Stimulated activated effector memory CD8-positive, alpha-beta T cell treated with anti-CD3 and anti-CD28 coated beads, Interleukin-12 subunit alpha, Interleukin-12 subunit beta, amount 100 ng/mL, for 72 hours (primary cell): ENCODE measurements at regions not wholly inside any gene's neighbourhood (a gene's known extent, or its start where the extent isn't known, plus 50 kb on each side); places are given as distances from the start of the nearest gene placed in this dataset.

ENCODE experiments used
- ATAC-seq: fragments of 150-1000 bp; cut with Tn5 transposase; 2 replicates; pipeline ENCODE4 v1.10.0; 2021
- DNase-seq, 2 donors: peaks; one replicate each; pipeline ENCODE4 v3.0.0; 2021 to 2022; ENCODE audit warnings: low spot score in 2 of 2
- H3K27ac Mint-ChIP-seq: one replicate; pipeline ENCODE4 v1.8.0; 2022; ENCODE audit warnings: mild to moderate bottlenecking, mixed read lengths
- H3K36me3 Mint-ChIP-seq: one replicate; pipeline ENCODE4 v1.8.0; 2022; ENCODE audit warnings: mild to moderate bottlenecking, mixed read lengths
- H3K4me1 Mint-ChIP-seq: one replicate; pipeline ENCODE4 v1.8.0; 2022; ENCODE audit warnings: mixed read lengths
- H3K4me3 Mint-ChIP-seq: one replicate; pipeline ENCODE4 v1.8.0; 2022; ENCODE audit warnings: mild to moderate bottlenecking, mixed read lengths
- H3K9me3 Mint-ChIP-seq: one replicate; pipeline ENCODE4 v1.8.0; 2022; ENCODE audit warnings: mixed read lengths

GRCh38 chr1:222991908-222992307, 151.1 kb downstream of the TLR5 start:
- ATAC-seq: no peak
- no peak overlapping the region for H3K27ac Mint-ChIP-seq

GRCh38 chr1:222994511-222995235, 148.4 kb downstream of the TLR5 start:
- Mint-ChIP-seq H3K4me3 (no peak overlapping the region), H3K4me1 (no peaks in the 10 kb centered on the region), H3K27ac (no peak overlapping the region), H3K9me3 (no peaks in the 10 kb centered on the region), H3K36me3 (no peaks in the 10 kb centered on the region)
- ATAC-seq: no peak
- no peak for DNase-seq

More at GRCh38 chr1:222991908-222992307, 151.1 kb downstream of the TLR5 start:
- Mint-ChIP-seq H3K4me1 (no peaks in the 10 kb centered on the region), H3K9me3 (no peaks in the 10 kb centered on the region), H3K4me3 (no peak overlapping the region), H3K36me3 (no peaks in the 10 kb centered on the region)
- no peak for DNase-seq

- no peaks in the 10 kb centered on the region for H3K36me3 Mint-ChIP-seq
These were observed 147.8 kb downstream of the TLR5 start for GRCh38 chr1:222995236-222995580.

GRCh38 chr1:222995620-222996309, 147.3 kb downstream of the TLR5 start:
- Mint-ChIP-seq H3K27ac (no peak overlapping the region), H3K36me3 (no peaks in the 10 kb centered on the region), H3K4me1 (no peaks in the 10 kb centered on the region), H3K9me3 (no peaks in the 10 kb centered on the region), H3K4me3 (no peak overlapping the region)
- DNase-seq (no peak), ATAC-seq (no peak)

More at GRCh38 chr1:222995236-222995580, 147.8 kb downstream of the TLR5 start:
- DNase-seq: no peak
- no peak overlapping the region for H3K4me3 Mint-ChIP-seq
- H3K27ac Mint-ChIP-seq: no peak overlapping the region
- no peaks in the 10 kb centered on the region for H3K9me3 Mint-ChIP-seq
- no peak for ATAC-seq
- H3K4me1 Mint-ChIP-seq: no peaks in the 10 kb centered on the region

GRCh38 chr1:222996310-222996975, 146.6 kb downstream of the TLR5 start:
- no peak for ATAC-seq
- no peaks in the 10 kb centered on the region for H3K4me1 Mint-ChIP-seq
- no peaks in the 10 kb centered on the region for H3K36me3 Mint-ChIP-seq
- no peak overlapping the region for H3K4me3 Mint-ChIP-seq
- no peak for DNase-seq
- no peaks in the 10 kb centered on the region for H3K9me3 Mint-ChIP-seq
- H3K27ac Mint-ChIP-seq: no peak overlapping the region

- ATAC-seq: no peak
- Mint-ChIP-seq H3K27ac (no peak overlapping the region), H3K36me3 (peaks cover 5% of the 10 kb centered on the region), H3K9me3 (no peaks in the 10 kb centered on the region), H3K4me1 (no peaks in the 10 kb centered on the region), H3K4me3 (no peak overlapping the region)
- no peak for DNase-seq
These were observed 142.4 kb downstream of the TLR5 start for GRCh38 chr1:223000632-223001031.

- Mint-ChIP-seq H3K9me3 (no peaks in the 10 kb centered on the region), H3K4me3 (no peak overlapping the region), H3K4me1 (no peaks in the 10 kb centered on the region), H3K36me3 (peaks cover 5% of the 10 kb centered on the region), H3K27ac (no peak overlapping the region)
- ATAC-seq (no peak), DNase-seq (no peak)
These were observed 141.1 kb downstream of the TLR5 start for GRCh38 chr1:223001653-223002634.

- Mint-ChIP-seq H3K9me3 (no peaks in the 10 kb centered on the region), H3K4me3 (no peak overlapping the region), H3K27ac (no peak overlapping the region), H3K36me3 (peaks cover 5% of the 10 kb centered on the region), H3K4me1 (no peaks in the 10 kb centered on the region)
- DNase-seq (no peak), ATAC-seq (no peak)
These were observed 139.5 kb downstream of the TLR5 start for GRCh38 chr1:223003549-223003948.

DNA sequence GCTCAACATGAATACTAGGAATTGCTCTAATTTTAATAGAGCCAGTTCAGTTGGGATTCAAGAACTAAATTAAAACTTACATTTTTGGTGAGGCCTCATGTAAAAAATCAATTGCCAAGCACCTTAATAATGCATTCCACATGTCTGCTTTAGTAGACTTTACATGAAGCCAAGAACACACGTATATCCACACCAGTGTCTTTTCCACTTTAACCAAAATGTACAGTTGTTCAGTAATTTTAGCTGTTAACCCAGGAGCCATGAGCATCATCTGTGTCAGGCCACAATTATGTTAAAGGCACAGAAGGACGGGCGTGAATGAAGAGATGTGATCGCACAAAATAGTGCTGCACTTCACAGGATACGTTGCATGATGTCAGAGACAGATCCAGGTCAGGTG, 136.7 kb downstream of the TLR5 start:
- Mint-ChIP-seq H3K4me3 (no peak overlapping the region), H3K27ac (no peak overlapping the region), H3K9me3 (no peaks in the 10 kb centered on the region), H3K4me1 (no peaks in the 10 kb centered on the region), H3K36me3 (peaks cover 5% of the 10 kb centered on the region)
- DNase-seq (no peak), ATAC-seq (no peak)

GRCh38 chr1:223006917-223007648, 136.0 kb downstream of the TLR5 start:
- Mint-ChIP-seq H3K4me1 (no peaks in the 10 kb centered on the region), H3K27ac (no peak overlapping the region), H3K9me3 (no peaks in the 10 kb centered on the region), H3K36me3 (peaks cover 5% of the 10 kb centered on the region), H3K4me3 (no peak overlapping the region)
- DNase-seq: no peak
- ATAC-seq: no peak

DNA sequence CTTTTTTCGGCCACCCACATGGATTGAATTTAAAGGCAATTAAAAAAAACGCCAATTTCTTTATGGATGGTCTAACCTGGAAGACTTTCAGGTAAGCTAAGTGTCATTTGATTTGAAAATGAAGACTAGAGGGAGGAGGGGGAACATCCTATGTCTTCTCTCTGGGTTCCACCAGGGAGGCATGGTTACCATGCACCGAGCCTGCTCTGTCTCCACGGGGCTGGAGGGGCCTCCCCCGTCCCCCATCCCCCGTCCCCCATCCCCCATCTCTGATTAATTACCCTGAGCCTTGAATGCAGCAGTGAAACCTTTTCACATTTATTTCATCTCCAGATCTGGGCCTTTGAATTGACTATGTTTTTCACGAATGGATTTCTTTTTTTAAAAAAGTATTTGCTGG, 135.1 kb downstream of the TLR5 start:
- DNase-seq (no peak), ATAC-seq (no peak)
- Mint-ChIP-seq H3K9me3 (no peaks in the 10 kb centered on the region), H3K36me3 (peaks cover 3% of the 10 kb centered on the region), H3K4me3 (no peak overlapping the region), H3K27ac (no peak overlapping the region), H3K4me1 (no peaks in the 10 kb centered on the region)

- H3K36me3 Mint-ChIP-seq: no peaks in the 10 kb centered on the region
- H3K27ac Mint-ChIP-seq: no peak overlapping the region
- no peak for ATAC-seq
- H3K9me3 Mint-ChIP-seq: no peaks in the 10 kb centered on the region
- H3K4me1 Mint-ChIP-seq: no peaks in the 10 kb centered on the region
- H3K4me3 Mint-ChIP-seq: no peak overlapping the region
- DNase-seq: no peak
These were observed 134.2 kb downstream of the TLR5 start for GRCh38 chr1:223008808-223009207.

DNA sequence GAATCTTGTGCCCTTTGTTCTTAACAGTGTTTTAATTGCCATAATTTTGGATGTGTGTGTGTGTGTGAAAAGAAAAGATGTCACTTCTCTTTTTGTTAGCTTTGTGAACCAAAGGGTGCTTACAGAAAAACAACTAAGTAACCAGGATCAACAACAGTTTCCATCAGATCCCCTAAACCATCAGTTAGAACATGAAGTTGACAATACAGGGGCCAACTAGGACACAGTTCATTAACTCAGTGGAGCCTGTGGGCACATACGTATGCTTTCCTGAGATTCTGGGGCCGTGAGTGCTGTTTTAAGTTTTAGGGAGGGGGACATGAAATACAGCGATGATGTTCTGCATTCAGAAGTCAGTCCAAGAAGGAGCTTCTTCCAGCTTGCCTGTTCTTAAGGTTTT, 133.6 kb downstream of the TLR5 start:
- H3K4me3 Mint-ChIP-seq: no peak overlapping the region
- H3K27ac Mint-ChIP-seq: no peak overlapping the region
- no peaks in the 10 kb centered on the region for H3K9me3 Mint-ChIP-seq
- no peak for DNase-seq
- no peak for ATAC-seq
- H3K4me1 Mint-ChIP-seq: no peaks in the 10 kb centered on the region
- H3K36me3 Mint-ChIP-seq: no peaks in the 10 kb centered on the region

GRCh38 chr1:223010582-223011504, 132.2 kb downstream of the TLR5 start:
- ATAC-seq (no peak), DNase-seq (no peak)
- no peaks in the 10 kb centered on the region for H3K36me3 Mint-ChIP-seq
- H3K4me3 Mint-ChIP-seq: no peak overlapping the region
- no peak overlapping the region for H3K27ac Mint-ChIP-seq
- H3K4me1 Mint-ChIP-seq: no peaks in the 10 kb centered on the region
- H3K9me3 Mint-ChIP-seq: no peaks in the 10 kb centered on the region
